CD4-positive, alpha-beta T cell treated with Interleukin-6 for 4 hours (primary cell): ENCODE measurements at regions not wholly inside any gene's neighbourhood (a gene's known extent, or its start where the extent isn't known, plus 50 kb on each side); places are given as distances from the start of the nearest gene placed in this dataset.

Experiments
- DNase-seq: peaks from one replicate; pipeline ENCODE4 v3.0.0-alpha.2; 2020; ENCODE audit warnings: mixed read lengths

DNA sequence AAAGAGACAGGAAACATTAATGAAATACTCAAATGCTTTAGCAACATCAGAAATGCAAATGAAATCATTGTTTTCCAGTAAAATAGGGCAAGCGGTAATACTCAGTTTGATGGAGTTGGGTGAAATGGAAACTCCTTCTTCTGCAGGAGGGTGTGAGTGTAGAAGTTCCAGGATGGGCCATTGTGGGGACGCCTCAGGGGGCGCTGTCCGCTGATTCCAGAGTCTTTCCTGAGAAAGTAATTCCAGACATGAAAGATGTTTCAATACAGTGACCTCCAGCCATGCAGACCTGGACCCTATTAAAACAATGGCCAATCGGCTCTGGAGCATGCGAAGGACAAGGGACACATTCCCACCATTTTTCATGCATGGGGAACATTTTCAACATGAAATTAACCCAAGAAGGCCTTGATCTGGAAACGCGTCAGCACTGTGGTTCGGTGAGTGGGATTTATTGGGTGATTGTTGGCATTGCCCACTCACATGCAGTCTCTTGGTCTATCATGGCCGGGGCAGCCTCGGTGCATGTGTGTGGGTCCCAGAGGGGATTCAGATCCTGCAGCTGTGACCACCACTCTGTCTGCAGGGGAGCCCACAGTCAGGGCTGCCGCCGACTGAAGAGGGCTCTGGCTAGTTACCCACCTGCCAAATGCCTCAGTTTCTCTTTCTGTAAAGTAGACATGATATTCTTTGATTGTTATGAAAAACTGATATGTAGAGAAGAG, 132.6 kb upstream of the IRX4 start:
- no peak for DNase-seq

DNA sequence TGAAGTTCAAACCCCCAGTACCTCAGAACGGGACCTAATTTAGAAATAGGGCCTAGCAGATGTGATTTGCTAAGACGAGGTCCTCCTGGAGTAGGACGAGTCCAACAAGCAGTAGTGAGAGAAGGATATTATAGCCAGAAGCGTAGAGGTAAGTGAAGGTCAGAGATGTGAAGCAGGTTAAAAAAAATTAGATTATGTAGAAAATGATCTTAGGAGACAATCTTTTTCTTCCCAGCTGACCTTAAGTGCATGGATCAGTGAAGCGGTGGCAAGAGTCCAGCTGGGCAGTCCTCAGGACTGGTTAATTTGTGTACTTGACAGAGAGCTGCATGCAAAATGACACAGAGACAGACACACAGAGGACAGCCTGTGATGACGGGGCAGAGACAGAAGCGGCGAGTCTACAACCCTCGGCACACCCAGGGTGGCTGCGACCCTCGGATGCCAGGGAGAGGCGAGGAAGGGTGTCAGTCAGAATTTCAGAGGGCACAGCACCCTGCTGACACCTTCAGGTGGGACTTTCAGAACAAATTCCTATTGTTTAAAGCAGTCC, 131.4 kb upstream of the IRX4 start:
- no peak for DNase-seq

DNA sequence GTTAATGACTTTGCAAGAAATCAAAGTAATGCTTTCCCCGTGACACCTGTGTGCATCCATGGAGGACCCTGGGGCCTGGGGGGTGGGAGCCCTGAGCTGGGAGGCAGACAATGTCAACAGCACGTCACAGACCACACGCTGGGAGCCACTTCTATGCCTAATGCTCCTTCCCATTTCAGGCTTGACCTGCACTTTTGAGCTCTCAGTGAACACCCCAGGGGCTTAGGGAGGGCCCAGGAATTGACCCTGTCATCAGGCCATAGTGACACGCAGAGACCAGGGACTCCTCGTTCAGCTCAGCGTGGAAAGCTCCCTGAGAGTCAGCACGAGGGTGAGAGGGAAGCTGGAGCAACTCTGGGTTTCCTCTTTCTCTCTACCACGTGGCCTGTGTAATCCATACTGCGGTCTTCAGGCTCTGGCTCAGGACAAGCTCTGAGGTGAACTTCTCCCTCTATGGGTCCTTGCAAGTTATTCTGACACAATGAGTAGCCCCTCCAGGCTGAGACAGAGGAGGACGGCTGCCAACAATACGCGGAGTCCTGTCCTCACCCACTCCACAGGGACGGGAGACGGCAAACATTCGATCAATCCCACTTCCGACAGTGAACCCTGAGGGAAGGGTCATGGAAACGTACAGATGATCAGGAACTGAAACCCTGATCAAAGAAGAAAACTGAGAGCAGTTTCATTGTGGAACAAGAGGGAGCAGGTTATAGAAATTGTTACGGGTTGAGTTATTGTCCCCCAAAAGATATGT, 130.8 kb upstream of the IRX4 start:
- no peak for DNase-seq

DNA sequence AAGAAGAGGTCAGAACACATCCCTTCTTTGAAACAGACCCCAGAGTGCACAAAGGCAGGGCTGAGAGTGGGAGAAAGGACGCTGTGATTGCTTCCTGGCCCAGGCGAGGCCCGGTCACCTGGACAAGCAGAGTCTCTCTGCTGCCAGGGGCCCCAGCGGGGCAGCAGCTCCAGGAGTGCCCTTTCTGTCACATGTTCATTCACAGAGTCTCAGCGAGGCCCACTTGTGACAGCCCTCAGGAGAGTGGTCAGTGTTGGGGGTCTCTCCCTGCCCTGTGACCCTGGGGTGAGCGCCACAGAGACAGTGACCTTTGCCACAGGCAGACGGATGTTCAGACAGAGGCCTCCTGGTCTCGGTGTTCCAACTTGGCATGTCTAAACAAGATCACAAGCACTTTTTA, 130.2 kb upstream of the IRX4 start:
- DNase-seq, result no peak

DNA sequence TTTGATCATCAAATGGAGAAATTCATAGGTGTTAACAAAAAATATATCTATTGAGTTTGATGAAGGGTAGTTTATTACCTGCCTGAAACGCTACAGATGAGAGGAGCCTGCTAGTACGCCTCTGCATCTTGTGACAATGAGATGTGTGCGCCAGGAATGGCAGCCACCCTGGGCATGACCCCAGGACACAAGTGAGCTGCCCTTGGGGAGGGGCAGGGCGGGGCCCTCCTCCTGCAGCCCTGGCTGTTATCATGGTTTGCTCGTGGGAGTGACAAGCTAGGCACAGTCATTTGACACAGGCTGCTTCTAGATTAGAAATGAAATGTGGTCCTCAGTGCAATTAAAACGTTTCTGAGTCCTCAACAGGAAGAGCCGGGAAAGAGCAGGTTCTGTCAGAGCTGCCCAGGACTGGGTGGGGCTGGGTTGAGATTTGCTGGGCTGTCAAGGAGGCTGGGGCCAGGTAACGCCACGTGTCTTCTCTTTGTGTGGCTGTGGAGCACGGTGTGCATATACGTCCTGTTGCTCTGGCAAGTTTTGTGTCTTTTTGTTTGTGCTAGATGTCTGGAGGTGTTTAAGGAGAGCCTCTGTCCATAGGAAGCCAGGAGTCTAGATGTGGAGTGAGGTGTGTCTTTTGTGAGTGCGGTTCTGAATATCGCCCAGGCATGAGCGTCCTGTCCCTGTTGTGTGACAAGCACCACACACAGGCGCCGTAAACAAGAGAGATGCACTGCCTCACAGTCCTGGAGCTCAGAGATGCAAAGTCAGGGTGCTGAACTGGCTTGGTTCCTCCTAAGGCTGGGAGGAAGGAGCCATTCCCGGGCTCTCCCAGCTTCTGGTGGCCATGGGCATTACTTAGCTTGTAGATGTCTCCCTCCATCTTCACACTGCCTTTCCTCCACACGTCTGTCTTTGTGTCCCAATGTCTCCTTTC, 129.0 kb upstream of the IRX4 start:
- no peak for DNase-seq

DNA sequence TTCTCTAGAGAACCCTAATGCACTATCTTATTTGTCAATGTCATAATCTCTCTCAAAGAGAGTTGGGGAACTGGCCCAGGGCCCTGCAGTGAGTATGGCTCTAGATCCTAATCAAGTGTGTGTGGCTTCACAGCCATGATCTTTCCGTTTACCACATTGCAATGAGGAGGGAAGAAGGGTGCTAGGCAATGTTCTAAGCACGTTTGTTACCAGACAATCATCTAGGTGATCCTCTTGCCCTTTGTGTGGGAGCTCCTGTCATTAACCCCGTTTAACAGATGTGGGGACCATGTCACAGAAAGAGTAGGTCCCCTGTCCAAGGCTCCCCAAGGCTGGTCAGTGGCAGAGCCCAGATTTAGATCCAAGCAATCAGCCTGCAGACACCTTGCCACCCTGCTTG, 128.2 kb upstream of the IRX4 start:
- no peak for DNase-seq

DNA sequence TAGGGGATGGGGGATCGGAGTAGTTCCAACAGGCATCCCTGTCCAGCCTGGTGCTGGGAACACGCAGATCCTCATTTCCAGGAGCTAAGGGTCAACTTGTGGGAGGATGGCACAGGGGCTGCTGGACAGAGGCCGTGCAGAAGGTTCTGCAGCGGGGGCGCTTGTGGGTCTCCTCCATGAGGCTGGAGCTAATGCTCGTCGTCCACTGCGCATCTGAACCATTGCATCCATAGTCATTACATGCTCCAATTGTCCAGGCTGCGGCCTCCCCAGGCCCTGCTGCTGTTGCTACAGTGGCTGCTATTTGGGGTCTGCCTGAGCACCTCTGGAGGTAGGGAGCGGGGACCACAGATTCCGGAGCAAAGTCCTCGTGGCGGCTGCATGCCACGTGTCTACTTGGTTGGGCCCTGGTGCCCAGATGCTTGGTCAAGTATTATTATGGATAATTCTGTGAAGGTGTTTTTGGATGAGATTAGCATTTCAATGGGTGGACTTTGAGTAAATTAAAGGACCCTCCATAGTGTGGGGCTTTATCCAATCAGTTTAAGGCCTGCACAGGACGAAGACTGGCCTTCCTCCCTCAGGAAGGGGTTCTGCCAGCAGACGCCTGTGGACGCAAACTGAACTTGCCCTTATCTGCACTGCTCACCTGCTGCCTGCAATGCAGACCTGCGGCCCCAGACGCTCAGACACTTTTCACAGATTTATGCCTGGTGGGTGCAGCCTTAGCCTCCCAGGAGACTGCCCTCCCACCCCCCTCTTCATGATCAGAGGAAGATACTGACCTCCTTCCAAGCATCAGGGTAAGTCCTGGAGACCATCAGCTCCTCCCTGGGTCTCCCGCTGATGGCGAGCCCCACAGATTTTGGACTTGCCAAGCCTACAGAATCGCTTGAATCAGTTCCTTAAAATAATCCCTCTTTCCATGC, 127.5 kb upstream of the IRX4 start:
- DNase-seq, result no peak

DNA sequence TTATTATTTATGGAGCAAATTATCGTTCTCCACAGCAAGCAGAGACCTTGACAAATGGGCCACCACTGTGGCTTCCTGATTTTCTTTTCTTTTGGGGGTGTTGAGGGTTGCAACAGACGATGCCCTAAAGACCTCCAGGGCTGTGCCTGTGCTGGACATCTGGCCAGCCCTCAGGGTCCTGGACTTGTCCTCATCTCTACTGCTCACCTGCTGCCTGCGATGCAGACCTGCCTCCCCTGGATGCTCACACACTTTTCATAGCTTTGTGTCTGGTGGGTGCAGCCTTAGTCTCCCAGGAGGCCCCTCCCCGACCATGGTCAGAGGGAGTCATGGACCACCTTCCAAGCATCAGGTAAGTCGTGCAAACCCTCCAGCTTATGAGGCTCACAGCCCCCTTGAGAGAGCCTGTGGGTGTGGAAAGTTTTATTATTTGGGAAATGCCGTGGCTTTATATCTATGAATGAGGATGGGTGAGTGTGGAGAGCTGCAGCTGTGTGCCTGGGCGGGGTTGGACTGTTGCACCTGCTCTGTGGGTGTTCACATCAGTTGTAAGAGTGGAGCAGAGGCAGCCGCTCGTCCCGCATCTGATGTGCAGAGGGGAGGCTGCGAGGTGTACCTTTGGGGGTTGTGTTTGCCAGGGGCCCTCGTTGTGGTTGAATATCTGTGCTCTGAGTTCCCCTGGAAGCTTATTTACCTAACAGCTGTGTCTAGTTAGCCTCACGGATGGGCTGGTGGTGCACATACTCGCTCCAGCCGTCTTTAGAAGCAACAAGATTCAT, 126.3 kb upstream of the IRX4 start:
- DNase-seq, result no peak

DNA sequence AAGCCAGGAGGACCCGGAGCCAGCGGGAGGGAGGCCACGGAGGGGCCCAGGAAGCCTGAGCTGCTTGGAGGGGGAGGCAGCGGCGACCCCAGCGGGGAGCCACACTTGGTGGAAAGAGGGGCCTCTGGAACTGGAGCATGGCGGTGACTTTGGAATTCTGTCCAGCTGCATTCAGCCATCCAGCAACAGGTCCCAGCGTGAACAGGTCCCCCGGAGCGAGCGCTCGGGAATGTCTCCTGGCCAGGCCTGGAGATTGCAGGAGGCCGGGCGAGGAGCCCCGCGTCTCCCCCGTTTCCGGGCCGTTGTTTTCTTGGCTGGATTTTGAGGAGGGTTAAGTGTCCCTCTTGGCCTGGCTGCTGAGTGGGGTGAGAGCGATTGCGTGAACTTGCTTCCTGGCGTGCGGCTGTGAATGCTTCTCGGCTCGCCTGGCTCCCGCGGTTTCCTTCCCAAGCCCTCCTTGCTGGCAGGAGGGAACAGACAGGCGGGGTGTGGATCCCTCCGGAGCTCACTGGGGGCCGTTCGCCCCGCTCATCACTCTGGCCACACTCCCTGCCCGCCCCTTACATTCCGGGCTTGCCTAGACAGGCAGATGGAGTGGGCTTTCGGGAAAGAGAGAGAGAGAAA, 125.3 kb upstream of the IRX4 start:
- DNase-seq, result no peak

DNA sequence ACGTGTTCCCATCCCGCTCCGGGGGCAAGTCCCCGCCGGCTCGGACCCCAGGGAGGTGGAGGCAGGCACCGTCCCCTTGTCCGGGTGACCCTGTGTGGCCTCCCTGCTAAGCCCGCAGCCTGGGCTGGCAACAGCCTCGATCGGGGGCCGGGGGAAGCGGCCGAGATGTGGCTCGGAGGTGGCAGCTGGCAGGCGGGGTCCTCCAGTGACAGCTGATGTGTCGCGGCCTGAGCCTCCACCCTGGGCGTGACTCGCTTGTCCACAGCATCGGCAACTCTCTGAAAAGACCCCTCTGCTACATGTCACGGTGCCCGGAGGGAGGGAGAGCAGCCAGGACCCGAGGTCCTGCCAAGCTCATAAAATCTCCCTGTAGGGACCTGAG, 124.8 kb upstream of the IRX4 start:
- DNase-seq, result no peak

DNA sequence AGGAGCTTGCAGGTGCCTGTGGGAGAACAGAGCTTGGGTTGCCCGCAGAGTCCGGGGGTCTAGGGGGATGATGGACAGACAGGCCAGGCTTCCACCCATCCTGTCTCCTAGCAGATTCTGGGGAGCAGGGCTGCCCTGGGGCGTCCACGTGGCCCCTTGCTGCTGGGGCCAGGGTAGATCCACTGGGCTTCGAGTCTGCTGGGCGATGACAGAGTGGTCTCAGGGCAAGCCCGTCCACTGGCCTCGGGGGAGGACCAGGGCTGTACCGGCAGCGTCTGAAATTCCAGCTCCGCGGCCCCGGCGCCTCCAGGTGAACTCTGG, 124.2 kb upstream of the IRX4 start:
- no peak for DNase-seq

DNA sequence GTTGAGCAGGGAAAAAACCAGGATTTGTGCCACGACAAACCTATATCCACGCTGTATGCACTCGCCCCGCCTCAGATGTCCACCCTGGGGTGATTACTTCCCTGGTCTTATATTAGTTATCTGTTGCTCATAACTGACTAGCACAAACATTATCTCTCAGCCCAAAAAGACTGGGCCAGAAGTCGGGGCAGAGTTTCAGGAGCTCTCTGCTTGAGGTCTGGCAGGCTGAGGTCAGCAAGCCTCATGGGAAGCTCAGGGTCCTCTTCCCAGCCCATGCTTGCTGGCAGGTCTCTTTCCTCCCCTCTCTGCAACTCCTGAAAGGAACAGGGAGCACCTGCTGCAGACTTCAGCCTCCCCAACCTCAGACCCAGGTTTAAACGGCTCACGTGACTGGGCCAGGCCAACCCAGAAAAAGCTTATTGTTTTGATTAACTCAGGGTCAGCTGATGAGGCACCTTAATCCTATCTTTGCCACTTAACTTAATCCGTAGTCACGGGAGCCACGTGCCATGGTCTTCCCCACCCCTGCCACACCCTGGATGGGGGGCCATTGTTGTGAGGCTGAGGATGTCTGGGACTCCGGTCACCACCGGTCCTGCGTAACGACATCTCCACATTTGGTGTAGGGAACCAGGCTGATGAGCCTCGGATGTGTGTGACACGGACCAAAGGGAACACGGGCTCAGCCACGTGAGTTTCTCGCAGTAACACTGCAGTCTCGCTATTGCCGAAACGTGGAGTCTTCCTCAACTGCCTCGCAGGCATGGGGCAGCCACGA, 123.7 kb upstream of the IRX4 start:
- DNase-seq, result no peak

DNA sequence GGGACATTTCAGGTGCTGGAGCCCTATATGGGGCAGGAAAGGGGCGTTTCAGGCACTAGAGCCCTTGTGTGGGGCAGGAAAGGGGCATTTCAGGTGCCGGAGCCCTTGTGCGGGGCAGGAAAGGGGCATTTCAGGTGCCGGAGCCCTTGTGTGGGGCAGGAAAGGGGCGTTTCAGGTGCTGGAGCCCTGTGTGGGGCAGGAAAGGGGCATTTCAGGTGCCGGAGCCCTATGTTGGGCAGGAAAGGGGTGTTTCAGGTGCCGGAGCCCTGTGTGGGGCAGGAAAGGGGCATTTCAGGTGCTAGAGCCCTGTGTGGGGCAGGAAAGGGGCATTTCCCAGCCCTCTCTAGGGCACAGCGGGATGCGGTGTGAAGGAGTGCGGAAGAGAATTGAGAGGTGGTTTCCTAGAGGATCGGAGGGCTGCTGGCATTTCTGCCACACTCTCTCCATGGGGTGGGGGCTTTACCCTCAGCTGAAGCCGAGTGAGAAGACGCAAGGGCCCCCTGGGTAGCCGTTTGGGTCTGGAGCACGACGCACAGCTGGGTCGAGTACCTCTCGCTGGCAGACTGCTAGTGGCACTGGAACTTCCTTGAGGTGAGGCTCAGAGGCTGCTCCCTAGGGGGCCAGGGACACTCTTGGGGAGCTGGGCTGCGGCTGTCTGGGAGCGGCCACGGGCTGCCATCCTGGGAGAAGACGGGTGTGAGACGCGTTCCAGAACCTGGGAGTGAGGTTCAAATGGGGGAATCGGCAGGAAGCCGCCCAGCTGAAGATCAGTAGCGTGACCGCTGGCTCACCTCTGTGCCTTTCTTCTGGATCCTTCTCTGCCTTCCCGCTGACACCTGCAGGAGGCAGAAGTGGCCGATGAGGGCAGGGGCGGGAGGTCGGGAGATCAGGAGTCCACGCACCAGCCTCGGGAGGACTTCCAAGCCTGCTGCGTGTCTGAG, 122.6 kb upstream of the IRX4 start:
- DNase-seq, result no peak

DNA sequence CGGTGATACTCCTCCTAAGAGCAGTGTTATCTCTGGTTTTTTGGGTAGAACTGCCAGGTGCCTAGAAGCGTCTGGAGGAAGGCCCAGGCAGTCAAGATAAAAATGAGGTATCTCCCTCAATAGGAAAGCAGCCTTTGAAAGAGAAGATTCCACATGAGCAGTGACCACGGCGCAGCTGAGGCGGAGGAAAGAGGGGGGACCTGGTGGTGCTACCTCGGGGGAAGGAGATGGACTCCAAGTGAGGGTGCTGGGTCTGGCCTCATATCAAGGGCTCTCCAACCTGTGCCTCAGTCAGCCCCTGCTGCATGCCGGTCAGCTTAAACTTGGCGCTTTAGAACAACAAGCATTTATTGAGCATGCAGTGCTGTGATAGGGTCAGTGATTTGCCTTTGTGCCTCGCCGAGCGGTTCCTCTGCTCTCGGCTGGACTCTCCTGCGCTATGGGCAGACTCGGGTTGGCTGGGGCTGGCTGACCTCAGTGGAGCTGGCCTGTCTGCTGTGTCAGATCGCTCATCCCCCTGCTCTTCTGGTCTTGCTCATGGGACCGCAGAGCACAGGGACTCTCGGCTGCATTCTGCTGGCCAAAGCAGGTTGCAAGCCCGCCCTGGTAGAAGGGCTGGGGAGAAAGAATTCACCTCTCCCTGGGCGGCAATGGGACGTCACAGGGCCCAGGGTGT, 121.1 kb upstream of the IRX4 start:
- DNase-seq, result no peak

DNA sequence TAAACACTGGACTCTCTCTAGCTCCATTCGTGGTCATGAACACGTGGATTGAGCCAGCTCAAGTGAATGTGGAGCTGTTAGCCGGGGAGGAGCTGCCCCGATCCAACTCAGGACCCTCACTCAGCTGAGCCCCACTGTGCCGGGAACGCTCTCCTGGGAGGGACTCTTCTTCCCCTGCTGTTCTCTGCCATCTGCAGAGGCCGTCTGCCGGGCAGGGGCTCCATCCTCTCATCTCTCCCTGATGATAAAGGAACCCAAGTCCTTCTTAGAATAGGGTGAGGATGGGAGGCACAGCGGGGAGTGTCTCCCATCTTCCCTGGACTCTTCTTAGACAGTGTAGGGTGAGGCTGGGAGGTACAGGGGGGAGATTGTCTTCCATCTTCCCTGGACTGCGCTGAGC, 120.5 kb upstream of the IRX4 start:
- no peak for DNase-seq

DNA sequence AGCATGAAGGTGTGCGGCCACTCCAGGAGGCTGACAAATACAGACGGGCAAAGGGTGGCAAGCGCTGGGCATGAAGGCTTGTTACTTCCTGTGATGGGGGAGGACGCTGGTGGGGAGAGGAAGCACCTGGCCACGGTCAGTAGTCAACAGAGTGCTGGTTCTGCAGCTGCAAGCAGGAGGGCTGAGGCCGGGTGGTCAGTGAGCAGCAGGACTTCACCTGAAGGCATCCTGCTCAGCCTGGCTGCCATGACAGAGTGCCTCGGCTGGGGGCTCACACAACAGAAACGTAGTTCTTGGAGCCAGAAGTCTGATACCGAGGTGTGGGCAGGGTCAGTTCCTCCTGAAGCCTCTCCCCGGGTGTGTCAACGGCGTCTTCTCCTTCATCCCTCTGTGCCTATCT, 118.6 kb upstream of the IRX4 start:
- no peak for DNase-seq

DNA sequence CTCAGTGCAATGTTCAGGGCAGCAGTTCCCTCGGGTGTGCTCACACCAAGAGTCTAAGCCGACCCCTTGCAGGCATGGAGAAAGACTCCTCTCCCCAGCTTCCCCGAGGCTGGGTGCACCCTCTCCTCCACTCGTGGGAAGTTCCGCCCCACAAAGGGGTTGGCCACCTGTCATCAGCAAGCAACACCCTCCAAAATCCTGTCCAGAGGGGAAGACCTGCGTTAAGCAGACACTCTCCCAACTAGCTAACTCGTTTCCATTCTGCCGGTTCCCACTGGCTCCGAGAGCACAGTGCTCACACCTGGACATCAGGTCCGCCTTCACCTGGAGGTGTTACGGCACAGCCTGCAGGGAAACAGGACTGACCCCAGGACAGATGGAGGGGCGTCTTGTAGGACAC, 117.9 kb upstream of the IRX4 start:
- no peak for DNase-seq

DNA sequence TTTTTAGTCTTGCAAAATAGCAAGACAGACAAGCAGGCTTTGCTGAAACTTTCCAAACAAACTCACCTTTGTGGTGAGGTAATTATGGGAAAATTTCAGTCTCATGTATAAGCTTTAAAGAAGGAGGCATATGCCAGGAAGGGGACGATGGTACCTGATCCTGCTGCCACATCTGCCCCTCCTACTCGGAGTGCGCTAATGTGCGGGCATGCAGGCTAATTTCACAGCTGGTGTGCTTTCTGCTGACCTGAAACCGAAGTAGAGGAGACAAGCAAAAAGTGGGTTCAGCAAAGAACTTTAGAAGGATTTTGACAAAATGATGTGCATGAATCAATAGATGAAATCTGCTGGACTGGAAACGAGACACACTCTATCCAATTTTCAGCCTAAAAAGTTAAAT, 117.1 kb upstream of the IRX4 start:
- no peak for DNase-seq
